Cardiac muscle cell (in vitro differentiated cells and primary cell): ENCODE measurements at regions not wholly inside any gene's neighbourhood (a gene's known extent, or its start where the extent isn't known, plus 50 kb on each side); places are given as distances from the start of the nearest gene placed in this dataset.
A peak's percentile ranks its signal among the peaks of the same experiment; 100 is the strongest.

Source experiments
- DNase-seq, 2 donors: peaks; one replicate each; pipeline versions ENCODE4 v3.0.0 to v3.0.0-alpha.2; 2010 to 2017; ENCODE audit warnings: low read depth in 1 of 2, low spot score in 1 of 2
- H3K27ac ChIP-seq: fragments of 200-600 bp; sonication (generic); 2 replicates; pipeline ENCODE4 v1.5.1; 2016
- H3K27me3 ChIP-seq: fragments of 200-600 bp; sonication (generic); 2 replicates; pipeline ENCODE4 v1.6.0; 2016; ENCODE audit warnings: control low read depth
- H3K36me3 ChIP-seq: fragments of 200-600 bp; sonication (generic); 2 replicates; pipeline ENCODE4 v1.5.1; 2016; ENCODE audit warnings: control low read depth
- H3K4me1 ChIP-seq: fragments of 200-600 bp; sonication (generic); 2 replicates; pipeline ENCODE4 v1.8.1; 2017; ENCODE audit warnings: low read depth, mild to moderate bottlenecking, mixed run types
- H3K4me3 ChIP-seq: fragments of 200-600 bp; sonication (generic); 2 replicates; pipeline ENCODE4 v1.5.1; 2016; ENCODE audit warnings: mild to moderate bottlenecking
- H3K9me3 ChIP-seq: fragments of 200-600 bp; sonication (generic); 2 replicates; pipeline ENCODE4 v1.5.1; 2017; ENCODE audit warnings: low read depth, mild to moderate bottlenecking, control low read depth
- CTCF ChIP-seq: IDR thresholded peaks from 2 replicates; pipeline ENCODE4 v1.5.1; 2012; ENCODE audit warnings: low read depth, mild to moderate bottlenecking, low read length

- Histone ChIP-seq H3K4me3 (no peak overlapping the region), H3K27me3 (no peaks in the 10 kb centered on the region), H3K36me3 (no peaks in the 10 kb centered on the region), H3K9me3 (no peaks in the 10 kb centered on the region), H3K27ac (no peak overlapping the region), H3K4me1 (no peaks in the 10 kb centered on the region)
- DNase-seq: no peak
- no peak for TF ChIP-seq CTCF
Measured at GRCh38 chr4:180650273-180650672, 1592.9 kb upstream of the TENM3 start.

GRCh38 chr4:180652533-180652932 lies 1590.7 kb upstream of the TENM3 start:
- Histone ChIP-seq H3K9me3 (no peaks in the 10 kb centered on the region), H3K4me1 (no peaks in the 10 kb centered on the region), H3K4me3 (no peak overlapping the region), H3K27me3 (no peaks in the 10 kb centered on the region), H3K36me3 (no peaks in the 10 kb centered on the region), H3K27ac (no peak overlapping the region)
- no peak for TF ChIP-seq CTCF
- no peak for DNase-seq

GRCh38 chr4:180655886-180656285 lies 1587.3 kb upstream of the TENM3 start:
- no peak for TF ChIP-seq CTCF
- no peaks in the 10 kb centered on the region for H3K27me3 ChIP-seq
- no peaks in the 10 kb centered on the region for H3K4me1 ChIP-seq
- H3K36me3 ChIP-seq: no peaks in the 10 kb centered on the region
- H3K4me3 ChIP-seq: no peak overlapping the region
- no peaks in the 10 kb centered on the region for H3K9me3 ChIP-seq
- no peak for DNase-seq
- no peak overlapping the region for H3K27ac ChIP-seq

GRCh38 chr4:180657881-180658280 lies 1585.3 kb upstream of the TENM3 start:
- H3K4me1 ChIP-seq: no peaks in the 10 kb centered on the region

GRCh38 chr4:180664766-180665368 lies 1578.3 kb upstream of the TENM3 start:
- H3K4me1 ChIP-seq: no peaks in the 10 kb centered on the region
- H3K9me3 ChIP-seq: no peaks in the 10 kb centered on the region
- no peaks in the 10 kb centered on the region for H3K36me3 ChIP-seq
- H3K4me3 ChIP-seq: no peak overlapping the region
- no peak overlapping the region for H3K27ac ChIP-seq
- TF ChIP-seq CTCF: peak; percentile 80
- H3K27me3 ChIP-seq: no peaks in the 10 kb centered on the region
- peak; percentile 89 to 91 for DNase-seq

More at GRCh38 chr4:180657881-180658280, 1585.3 kb upstream of the TENM3 start:
- no peak for DNase-seq
- no peak for TF ChIP-seq CTCF
- Histone ChIP-seq H3K36me3 (no peaks in the 10 kb centered on the region), H3K27me3 (no peaks in the 10 kb centered on the region), H3K9me3 (no peaks in the 10 kb centered on the region), H3K27ac (no peak overlapping the region), H3K4me3 (no peak overlapping the region)
